Upper lobe of right lung (tissue), 1 donor: ENCODE measurements at regions not wholly inside any gene's neighbourhood (a gene's known extent, or its start where the extent isn't known, plus 50 kb on each side); places are given as distances from the start of the nearest gene placed in this dataset.

ENCODE experiments used
- ATAC-seq: fragments of 200-7000 bp; cut with Tn5 transposase; one replicate; pipeline ENCODE4 v1.9.1; 2020; ENCODE audit warnings: mild to moderate bottlenecking, moderate library complexity
- DNase-seq: peaks from one replicate; pipeline ENCODE4 v3.0.0-alpha.2; 2020
- H3K27ac ChIP-seq: fragments of 200-600 bp; one replicate; pipeline ENCODE4 v1.8.0; 2022
- H3K27me3 ChIP-seq: fragments of 200-600 bp; one replicate; pipeline ENCODE4 v1.8.0; 2022; ENCODE audit warnings: mild to moderate bottlenecking
- H3K36me3 ChIP-seq: fragments of 200-600 bp; one replicate; pipeline ENCODE4 v1.8.0; 2022
- H3K4me1 ChIP-seq: fragments of 200-600 bp; one replicate; pipeline ENCODE4 v1.8.0; 2022
- H3K4me3 ChIP-seq: fragments of 200-600 bp; one replicate; pipeline ENCODE4 v1.8.0; 2022; ENCODE audit warnings: mild to moderate bottlenecking
- H3K9me3 ChIP-seq: fragments of 200-600 bp; one replicate; pipeline ENCODE4 v1.8.0; 2022
- CTCF ChIP-seq: fragments of 200-600 bp; IDR thresholded peaks from one replicate; pipeline ENCODE4 v1.8.0; 2022; ENCODE audit warnings: antibody characterized with exemption
- intact Hi-C: fragments of 100-400 bp; cut with DNase I; formaldehyde crosslinking; loops from one replicate; pipeline ENCODE4 v1.11.0; 2022
- donor health status: DM: no; HTN: yes; CAD: no; lungs with severe emphysema.

DNA sequence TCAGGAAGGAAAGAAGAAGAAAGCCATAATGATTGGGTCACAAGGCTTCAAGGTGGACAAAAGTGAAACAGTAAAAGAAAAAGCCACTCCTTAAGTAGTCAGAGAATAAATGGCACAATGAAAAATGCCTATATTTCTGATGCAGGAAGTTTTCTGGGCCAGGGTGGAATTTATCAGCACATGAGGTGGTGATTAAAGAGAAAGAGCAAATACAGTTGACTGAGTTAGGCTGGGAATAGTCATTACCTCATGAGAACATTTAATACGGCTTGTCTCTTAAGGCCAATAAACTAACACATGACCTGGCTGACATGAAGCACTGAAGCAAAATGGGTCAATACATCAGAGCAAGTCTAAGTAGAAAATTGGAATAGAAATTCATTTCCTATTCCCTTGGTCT lies 499.7 kb downstream of the TMTC2 start:
- ATAC-seq (no peak), DNase-seq (no peak)
- intact Hi-C loops = no loop called here
- TF ChIP-seq CTCF = no peak
- Histone ChIP-seq H3K9me3 (no peaks in the 10 kb centered on the region), H3K36me3 (no peaks in the 10 kb centered on the region), H3K27ac (no peak overlapping the region), H3K27me3 (no peaks in the 10 kb centered on the region), H3K4me1 (no peaks in the 10 kb centered on the region), H3K4me3 (no peak overlapping the region)

DNA sequence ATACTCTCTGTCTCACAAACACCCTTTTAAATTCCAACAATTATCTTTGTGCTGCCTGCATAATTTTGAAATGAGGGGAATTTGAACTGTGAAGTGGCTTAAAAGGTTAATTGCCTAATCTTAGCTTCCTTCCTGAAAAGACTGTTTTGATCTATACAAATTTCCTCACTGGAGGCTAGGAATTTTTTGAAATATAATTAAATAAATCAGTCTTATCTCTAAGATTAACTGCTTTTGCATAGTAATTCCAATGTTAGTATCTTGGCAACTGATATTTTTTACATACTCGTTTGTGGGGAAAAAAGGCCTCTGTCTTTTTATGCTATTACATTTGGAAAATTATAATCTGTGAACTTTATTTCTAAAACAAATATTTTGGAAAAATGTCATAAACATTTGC lies 498.5 kb downstream of the TMTC2 start:
- ATAC-seq = no peak

More for the DNA sequence above, 498.5 kb downstream of the TMTC2 start:
- no peak for TF ChIP-seq CTCF
- no peaks in the 10 kb centered on the region for H3K4me1 ChIP-seq
- no peaks in the 10 kb centered on the region for H3K36me3 ChIP-seq
- intact Hi-C loops = no loop called here
- H3K4me3 ChIP-seq = no peak overlapping the region
- H3K27ac ChIP-seq = no peak overlapping the region
- H3K27me3 ChIP-seq = no peaks in the 10 kb centered on the region
- H3K9me3 ChIP-seq = no peaks in the 10 kb centered on the region
- no peak for DNase-seq
